Osteoblast (primary cell): ENCODE measurements at regions not wholly inside any gene's neighbourhood (a gene's known extent, or its start where the extent isn't known, plus 50 kb on each side); places are given as distances from the start of the nearest gene placed in this dataset.

ENCODE experiments used
- DNase-seq: peaks from one replicate; pipeline ENCODE4 v3.0.0; 2011; ENCODE audit warnings: low spot score, mixed read lengths; ENCODE audit not compliant: insufficient read length; ENCODE audit errors: missing footprints
- H2AFZ ChIP-seq: 2 replicates; pipeline ENCODE4 v1.6.0; 2011; ENCODE audit warnings: mild to moderate bottlenecking, low read length
- H3K27ac ChIP-seq: 2 replicates; pipeline ENCODE4 v1.5.1; 2011; ENCODE audit warnings: mild to moderate bottlenecking, low read depth, low read length, moderate library complexity
- H3K27me3 ChIP-seq: 2 replicates; pipeline ENCODE4 v1.6.0; 2012; ENCODE audit warnings: mild to moderate bottlenecking, control low read depth, inconsistent platforms, low read length, moderate library complexity; ENCODE audit not compliant: insufficient read depth
- H3K36me3 ChIP-seq: 2 replicates; pipeline ENCODE4 v1.5.1; 2011; ENCODE audit warnings: mild to moderate bottlenecking, low read length, control low read depth, moderate library complexity; ENCODE audit not compliant: insufficient read depth
- H3K4me1 ChIP-seq: 2 replicates; pipeline ENCODE4 v1.5.1; 2011; ENCODE audit warnings: mild to moderate bottlenecking, low read length, control low read depth, moderate library complexity; ENCODE audit not compliant: insufficient read depth
- H3K4me2 ChIP-seq: 2 replicates; pipeline ENCODE4 v1.6.0; 2011; ENCODE audit warnings: mild to moderate bottlenecking, low read length; ENCODE audit not compliant: insufficient read depth
- H3K4me3 ChIP-seq: fragments of 200-600 bp; sonication (generic); 3 replicates; pipeline ENCODE4 v1.5.1; 2012; ENCODE audit warnings: mild to moderate bottlenecking, low read length, inconsistent platforms; ENCODE audit not compliant: insufficient read depth
- H3K79me2 ChIP-seq: 2 replicates; pipeline ENCODE4 v1.6.0; 2012; ENCODE audit warnings: mild to moderate bottlenecking, low read length, control low read depth, inconsistent platforms; ENCODE audit not compliant: insufficient read depth
- H3K9me3 ChIP-seq: 2 replicates; pipeline ENCODE4 v1.5.1; 2011; ENCODE audit warnings: low read depth, low read length, control low read depth
- H4K20me1 ChIP-seq: 2 replicates; pipeline ENCODE4 v1.6.0; 2012; ENCODE audit warnings: mild to moderate bottlenecking, low read length, control low read depth; ENCODE audit not compliant: insufficient read depth
- TF ChIP-seq, protein P1 (sequence below): IDR thresholded peaks from 2 replicates; pipeline ENCODE4 v1.5.1; 2011; ENCODE audit warnings: mild to moderate bottlenecking, low read depth, low read length, moderate library complexity; ENCODE audit errors: extremely low read depth

DNA sequence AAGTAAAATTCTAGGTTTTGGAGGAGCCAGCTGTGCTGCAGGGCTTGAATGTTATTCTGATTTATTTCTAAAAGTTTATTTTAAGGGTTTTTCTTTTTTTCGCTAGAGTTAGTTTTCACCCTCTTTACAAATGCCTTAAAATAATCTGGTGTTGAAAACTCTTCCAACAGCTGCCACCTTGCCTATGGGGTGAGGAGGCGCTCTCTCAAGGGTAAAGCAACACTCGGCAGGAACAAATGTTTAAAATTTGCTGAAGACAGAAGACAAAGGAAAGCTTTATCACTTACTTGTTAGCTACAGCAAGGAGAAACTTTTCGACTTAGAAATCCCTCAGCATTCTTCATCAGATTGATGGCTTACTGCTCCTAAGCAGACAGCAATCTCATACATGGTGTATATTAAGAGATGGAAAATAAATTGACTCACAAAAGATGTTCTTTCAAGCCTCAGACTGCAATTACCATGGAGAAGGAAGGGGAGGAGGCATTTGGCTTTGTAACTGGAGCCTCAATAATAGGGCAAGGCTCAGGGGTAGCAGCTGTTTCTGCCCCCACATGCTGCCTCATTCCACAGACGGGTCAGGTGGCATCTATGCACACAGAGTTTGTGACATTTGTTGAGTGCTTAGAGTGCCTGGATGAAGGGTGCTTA lies 79.8 kb upstream of the RALGPS2 start:
- Histone ChIP-seq H3K9me3 (no peaks in the 10 kb centered on the region), H2AFZ (peak overlapping the region; percentile 40), H3K27ac (peak overlapping the region; percentile 62), H3K79me2 (no peaks in the 10 kb centered on the region), H3K4me3 (no peak overlapping the region), H4K20me1 (no peaks in the 10 kb centered on the region), H3K27me3 (no peaks in the 10 kb centered on the region), H3K36me3 (no peaks in the 10 kb centered on the region), H3K4me1 (peaks cover 32% of the 10 kb centered on the region), H3K4me2 (peak overlapping the region; percentile 32)
- TF ChIP-seq, protein P1, sequence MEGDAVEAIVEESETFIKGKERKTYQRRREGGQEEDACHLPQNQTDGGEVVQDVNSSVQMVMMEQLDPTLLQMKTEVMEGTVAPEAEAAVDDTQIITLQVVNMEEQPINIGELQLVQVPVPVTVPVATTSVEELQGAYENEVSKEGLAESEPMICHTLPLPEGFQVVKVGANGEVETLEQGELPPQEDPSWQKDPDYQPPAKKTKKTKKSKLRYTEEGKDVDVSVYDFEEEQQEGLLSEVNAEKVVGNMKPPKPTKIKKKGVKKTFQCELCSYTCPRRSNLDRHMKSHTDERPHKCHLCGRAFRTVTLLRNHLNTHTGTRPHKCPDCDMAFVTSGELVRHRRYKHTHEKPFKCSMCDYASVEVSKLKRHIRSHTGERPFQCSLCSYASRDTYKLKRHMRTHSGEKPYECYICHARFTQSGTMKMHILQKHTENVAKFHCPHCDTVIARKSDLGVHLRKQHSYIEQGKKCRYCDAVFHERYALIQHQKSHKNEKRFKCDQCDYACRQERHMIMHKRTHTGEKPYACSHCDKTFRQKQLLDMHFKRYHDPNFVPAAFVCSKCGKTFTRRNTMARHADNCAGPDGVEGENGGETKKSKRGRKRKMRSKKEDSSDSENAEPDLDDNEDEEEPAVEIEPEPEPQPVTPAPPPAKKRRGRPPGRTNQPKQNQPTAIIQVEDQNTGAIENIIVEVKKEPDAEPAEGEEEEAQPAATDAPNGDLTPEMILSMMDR, result no peak
- peak; percentile 18 for DNase-seq

DNA sequence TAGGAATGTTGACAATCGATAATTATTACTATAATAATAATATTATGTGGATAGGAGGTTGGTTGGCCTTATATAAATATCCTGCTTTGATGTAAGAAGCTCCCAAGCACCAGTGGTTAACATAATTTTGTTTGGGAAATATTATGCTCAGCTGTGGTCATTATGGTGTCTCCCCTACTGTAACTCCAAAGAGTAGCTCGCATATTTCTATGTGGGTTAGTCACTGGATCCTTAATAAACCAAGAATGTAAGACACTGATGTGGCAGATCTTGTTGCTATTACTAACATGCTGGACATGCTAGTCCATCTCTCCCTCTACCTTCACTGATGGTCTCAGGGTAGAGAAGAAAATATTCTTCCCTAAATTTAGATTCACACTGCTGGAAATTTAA lies 79.2 kb upstream of the RALGPS2 start:
- no peaks in the 10 kb centered on the region for H4K20me1 ChIP-seq
- H3K27me3 ChIP-seq, result no peaks in the 10 kb centered on the region
- peak overlapping the region; percentile 32 for H3K4me2 ChIP-seq
- no peaks in the 10 kb centered on the region for H3K36me3 ChIP-seq
- H3K4me1 ChIP-seq, result peaks cover 37% of the 10 kb centered on the region
- H2AFZ ChIP-seq, result no peak overlapping the region
- peak; percentile 84 for DNase-seq
- H3K9me3 ChIP-seq, result no peaks in the 10 kb centered on the region
- H3K27ac ChIP-seq, result peak overlapping the region; percentile 62
- TF ChIP-seq, protein P1, result no peak
- H3K4me3 ChIP-seq, result no peak overlapping the region
- no peaks in the 10 kb centered on the region for H3K79me2 ChIP-seq

DNA sequence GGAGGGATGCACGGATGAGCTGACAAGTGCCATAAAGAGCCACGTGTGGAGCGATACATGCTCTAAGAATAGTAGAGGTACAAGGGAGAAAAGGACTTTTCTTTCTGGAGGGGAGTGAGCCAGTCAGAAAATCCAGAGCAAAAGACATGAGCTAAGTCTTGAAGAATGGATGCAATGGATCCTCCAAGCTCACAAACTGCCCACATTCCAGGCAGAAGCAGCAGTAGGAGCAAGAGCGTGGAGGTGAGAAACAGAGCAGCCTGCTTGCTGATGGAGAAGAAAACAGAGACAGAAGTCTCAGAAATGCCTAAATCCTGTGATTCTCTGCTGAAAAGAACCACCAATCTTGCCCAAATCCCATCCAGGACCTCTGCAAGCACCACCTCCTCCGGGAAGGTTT lies 78.2 kb upstream of the RALGPS2 start:
- no peak overlapping the region for H3K27ac ChIP-seq
- no peaks in the 10 kb centered on the region for H3K27me3 ChIP-seq
- peak; percentile 48 for DNase-seq
- no peak overlapping the region for H3K4me2 ChIP-seq
- H3K79me2 ChIP-seq, result no peaks in the 10 kb centered on the region
- peaks cover 47% of the 10 kb centered on the region for H3K4me1 ChIP-seq
- TF ChIP-seq, protein P1, result no peak
- H3K4me3 ChIP-seq, result no peak overlapping the region
- no peaks in the 10 kb centered on the region for H3K36me3 ChIP-seq
- no peaks in the 10 kb centered on the region for H4K20me1 ChIP-seq
- no peaks in the 10 kb centered on the region for H3K9me3 ChIP-seq
- H2AFZ ChIP-seq, result peak overlapping the region; percentile 57

DNA sequence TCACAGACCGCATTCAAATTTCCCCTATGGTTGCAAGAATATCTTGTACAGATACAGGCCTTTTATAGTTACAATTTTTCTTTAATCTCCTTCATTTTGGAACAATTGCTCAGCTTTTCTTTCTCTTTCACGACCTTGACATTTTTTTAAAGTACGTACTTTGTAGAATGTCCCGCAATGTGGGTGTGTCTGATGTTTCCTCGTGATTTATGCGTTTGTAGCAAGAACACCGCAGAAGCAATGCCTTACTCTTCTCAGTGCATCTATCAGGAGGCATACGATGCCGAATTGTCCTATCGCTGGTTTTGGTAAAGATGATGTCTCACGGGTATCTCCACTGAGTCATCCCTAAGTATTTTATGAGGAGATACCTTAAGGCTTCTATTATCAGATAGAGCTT lies 76.9 kb upstream of the RALGPS2 start:
- H3K4me3 ChIP-seq, result no peak overlapping the region
- no peak overlapping the region for H3K27ac ChIP-seq
- TF ChIP-seq, protein P1, result no peak
- no peak overlapping the region for H3K4me2 ChIP-seq
- peaks cover 53% of the 10 kb centered on the region for H3K4me1 ChIP-seq
- H4K20me1 ChIP-seq, result no peaks in the 10 kb centered on the region
- DNase-seq, result no peak
- H2AFZ ChIP-seq, result no peak overlapping the region
- H3K27me3 ChIP-seq, result no peaks in the 10 kb centered on the region
- H3K9me3 ChIP-seq, result no peaks in the 10 kb centered on the region
- H3K36me3 ChIP-seq, result no peaks in the 10 kb centered on the region
- H3K79me2 ChIP-seq, result no peaks in the 10 kb centered on the region
